ENCODE measurements at regions not wholly inside any gene's neighbourhood (a gene's known extent, or its start where the extent isn't known, plus 50 kb on each side); places are given as distances from the start of the nearest gene placed in this dataset.
A peak's percentile ranks its signal among the peaks of the same experiment; 100 is the strongest.

DNA sequence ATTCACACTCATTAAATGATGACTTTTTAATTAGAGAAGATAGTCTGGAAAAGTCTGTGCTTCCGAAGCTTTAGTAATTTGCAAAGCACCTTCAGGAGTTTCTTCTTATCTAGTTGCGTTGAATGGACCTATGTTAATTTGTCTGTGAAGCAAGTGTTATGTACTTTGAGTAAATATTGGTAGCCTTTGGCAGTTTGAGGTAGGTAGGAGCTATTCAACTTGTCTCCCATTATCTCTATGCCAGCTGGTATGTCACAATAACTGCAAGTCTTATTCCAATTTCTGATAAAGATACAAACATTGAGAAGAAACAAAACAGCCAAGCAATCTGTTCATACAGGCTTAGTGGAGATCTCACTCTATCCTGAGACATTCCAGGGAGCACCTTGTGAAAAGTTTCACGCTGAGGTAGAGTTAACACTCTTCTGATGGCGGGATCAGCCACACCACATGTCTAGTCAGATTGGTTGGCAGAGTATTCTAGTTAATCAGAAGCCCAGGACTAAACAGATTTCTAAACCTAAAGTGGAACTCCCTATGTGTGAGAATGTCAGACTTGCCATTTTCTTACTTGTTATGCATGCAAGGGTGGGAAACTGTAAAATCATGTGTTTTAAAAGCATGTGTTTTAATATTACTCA lies 219.8 kb upstream of the MANEA start:
- DNase-seq (ENCODE audit: low spot score): no peak

DNA sequence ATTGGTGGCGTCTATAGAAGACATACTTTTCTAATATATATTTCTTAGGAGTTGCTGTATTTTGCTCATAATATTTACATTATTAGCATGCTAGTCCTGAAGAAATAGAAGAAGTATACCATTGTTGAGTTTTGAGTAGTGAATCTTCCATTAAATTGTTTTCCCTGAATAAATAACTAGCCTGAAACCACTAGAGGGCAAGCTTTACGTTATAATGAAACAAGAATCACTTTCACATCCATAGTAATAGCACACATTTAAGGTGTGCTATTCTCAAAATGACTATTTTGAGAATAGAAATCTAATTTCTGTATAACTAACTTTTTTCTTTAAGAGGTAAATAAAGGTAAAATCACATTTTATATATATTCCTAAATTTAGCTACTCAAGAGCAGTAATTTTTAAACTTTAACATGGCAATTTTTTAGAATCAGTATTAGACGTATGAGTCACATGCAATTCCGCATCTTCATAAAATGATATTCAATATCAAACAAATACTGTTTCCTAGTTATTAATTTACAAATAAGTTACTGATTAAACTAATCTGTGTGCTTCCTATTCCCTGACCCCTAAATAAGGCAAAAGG lies 213.2 kb upstream of the MANEA start:
- DNase-seq (ENCODE audit: low spot score): peak; percentile 18

DNA sequence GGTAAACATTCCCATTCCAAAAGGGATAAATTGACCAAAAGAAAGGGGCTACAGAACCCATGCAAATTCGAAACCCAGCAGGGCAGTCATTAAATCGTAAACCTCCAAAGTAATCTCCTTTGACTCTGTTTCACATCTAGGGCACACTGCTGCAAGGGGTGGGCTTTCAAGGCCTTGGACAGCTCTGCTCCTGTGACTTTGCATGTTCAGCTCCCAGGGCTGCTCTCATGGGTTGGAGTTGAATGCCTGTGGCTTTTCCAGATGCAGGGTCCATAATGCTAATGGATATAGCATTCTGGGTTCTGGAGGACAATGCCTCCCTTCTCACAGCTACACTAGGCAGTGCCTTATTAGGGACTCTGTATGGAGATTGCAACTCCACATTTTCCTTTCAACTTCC lies 211.9 kb upstream of the MANEA start:
- no peak for DNase-seq (ENCODE audit: low spot score)

DNA sequence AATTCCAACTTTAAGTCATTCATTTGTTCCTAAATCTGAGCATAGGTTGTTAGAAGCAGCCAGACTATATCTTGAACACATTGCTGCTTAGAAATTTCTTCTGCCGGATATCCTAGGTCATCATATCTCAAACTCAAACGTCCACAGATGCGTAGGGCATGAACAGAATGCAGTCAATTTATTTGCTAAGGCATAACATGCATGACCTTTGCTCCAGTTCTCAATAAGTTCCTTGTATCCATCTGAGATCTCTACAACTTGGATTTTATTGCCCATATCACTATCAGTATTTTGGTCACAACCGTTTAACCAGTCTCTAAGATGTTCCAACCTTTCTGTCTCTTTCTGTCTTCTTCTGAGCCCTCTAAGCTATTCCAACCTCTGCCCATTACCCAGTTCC lies 210.9 kb upstream of the MANEA start:
- no peak for DNase-seq (ENCODE audit: low spot score)

DNA sequence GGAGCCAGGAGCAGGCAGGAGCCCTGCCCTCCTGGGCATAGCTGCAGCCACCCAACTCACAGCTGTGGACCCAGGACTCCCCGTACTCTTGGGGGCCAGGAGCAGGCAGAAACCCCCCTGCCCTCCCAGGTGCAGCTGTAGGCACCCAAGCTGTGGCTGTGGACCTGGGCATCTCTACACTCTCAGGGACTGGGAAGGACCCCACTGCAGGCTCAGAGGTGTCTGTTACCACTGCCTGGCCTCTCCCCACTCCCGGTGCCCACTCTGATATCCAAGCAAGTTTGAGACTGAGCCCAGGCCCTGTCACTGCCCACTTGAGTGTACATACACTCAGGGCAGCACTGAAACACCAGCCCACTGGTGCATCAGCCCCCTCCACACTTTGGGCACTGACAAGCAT lies 193.5 kb upstream of the MANEA start:
- no peak for DNase-seq (ENCODE audit: low spot score)

DNA sequence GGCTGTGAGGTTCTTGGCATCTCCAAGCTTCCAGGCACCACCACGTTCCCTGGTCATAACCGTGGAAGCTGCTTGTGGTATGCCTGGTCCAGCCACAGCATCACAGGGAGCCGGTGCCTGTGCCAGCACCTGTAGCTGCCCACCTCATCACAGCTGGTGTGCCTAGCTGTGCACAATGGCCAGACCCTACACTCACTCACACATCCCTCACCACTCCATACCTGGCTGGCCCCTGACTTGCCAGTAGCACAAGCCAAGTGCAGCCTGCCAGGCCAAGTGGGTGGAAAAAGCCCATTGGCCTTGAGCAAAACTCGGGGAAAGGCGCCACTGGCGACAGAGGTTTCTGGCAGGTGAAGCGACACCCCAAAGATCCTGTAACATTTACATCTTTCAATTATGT lies 192.3 kb upstream of the MANEA start:
- no peak for DNase-seq (ENCODE audit: low spot score)

DNA sequence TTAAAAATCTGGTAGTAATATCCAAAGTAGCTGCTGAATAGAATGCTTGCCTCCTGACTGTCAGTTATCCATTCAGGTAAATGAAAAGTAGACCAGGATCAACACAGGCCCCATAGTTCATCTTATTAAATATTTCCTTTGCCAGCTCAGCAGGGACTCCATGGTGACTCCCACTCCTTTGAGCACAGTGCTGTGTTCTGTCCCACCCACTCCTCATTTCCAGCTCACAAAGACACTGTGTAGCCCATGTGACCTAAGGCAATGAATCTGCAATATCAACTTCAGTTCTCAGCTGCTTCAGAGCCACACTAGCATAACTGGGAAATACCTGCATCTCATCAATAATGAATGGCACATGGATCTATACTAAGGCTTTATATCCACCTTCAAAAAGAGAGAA lies 189.5 kb upstream of the MANEA start:
- DNase-seq (ENCODE audit: low spot score): no peak

DNA sequence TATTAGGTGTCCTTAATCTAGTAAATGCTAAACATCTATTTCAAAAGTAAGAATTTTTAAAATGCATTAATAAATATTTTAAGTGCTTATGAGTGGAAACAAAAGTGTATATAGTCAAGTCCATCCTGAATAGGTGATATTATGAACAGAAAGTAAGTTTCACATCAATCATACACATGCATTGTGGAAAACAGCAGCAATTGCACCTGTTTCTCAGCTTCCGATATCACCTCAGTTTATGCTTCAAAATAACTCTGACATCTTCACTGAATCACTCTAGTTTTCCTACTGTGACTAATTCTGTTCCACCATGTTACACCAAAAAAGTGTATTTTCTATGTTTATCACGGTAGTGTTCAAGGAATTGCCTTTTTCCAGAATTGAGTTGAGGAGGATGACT lies 172.6 kb upstream of the MANEA start:
- no peak for DNase-seq (ENCODE audit: low spot score)

DNA sequence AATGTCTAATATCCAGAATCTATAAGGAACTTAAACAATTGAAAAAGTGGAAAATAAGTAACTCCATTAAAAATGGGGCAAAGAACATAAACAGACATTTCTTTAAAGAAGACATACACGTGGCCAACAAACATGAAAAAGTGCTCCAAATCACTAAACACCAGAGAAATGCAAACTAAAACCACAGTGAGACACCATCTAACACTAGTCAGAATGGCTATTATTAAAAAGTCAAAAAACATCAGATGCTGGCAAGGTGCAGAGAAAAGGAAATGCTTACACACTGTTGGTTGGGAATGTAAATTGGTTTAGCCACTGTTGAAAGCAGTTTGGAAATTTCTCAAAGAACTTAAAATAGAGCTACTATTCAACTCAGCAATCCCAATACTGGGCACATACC lies 169.2 kb upstream of the MANEA start:
- no peak for DNase-seq (ENCODE audit: low spot score)

DNA sequence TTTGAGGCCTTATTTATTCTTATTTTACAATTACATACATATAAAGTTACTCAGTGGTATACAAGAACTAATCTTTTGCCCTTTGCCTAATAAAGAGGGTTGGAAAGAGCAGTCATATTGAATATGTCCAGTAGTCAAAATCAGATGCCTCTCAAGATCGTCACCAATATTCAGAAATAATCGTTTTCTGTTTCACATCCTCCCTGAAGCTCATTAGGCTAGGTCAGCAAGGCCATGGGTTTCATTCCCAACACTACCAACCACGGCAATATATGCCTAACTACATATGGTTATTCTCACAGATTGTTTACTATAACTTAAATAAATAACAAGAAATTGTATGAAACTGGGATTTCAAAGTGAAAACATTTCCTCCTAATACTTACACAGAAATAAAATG lies 167.2 kb upstream of the MANEA start:
- no peak for DNase-seq (ENCODE audit: low spot score)

DNA sequence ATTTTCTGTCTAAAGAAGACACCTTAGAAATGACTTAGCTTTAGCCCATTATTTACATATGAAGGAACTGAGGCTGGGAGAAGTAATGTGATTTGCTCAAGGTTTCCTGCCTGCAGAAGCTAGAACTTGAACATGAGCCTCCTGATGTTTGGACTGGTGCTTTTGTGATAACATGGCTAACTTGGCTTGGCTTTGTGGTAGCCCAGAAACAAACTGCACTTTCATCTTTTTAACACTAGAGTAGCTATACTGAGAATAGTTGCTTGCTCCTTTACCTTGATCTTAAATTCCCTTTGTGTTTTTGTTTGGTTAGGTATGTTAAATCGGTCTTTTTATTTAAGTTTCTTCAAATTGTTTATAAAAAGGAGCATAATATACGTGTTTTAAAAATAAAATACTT lies 163.5 kb upstream of the MANEA start:
- DNase-seq (ENCODE audit: low spot score): no peak

DNA sequence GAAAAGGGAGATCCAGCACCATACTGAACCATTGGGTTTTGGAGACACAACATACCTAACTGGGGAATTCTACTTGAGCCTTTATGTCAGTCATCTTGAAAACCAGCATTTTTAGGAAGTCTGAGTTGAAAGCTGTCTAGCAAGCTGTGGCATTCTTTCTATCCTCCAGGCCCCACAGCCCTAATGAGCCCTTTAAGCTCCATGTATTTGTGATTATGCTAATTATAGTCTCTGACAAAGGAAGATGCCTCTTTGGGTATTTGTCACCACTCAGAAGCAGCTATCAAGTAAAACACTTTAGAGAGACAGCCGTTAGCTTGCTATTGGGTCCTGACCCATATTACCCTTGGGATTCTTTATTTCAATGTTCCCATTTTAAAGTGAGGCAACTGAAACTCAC lies 159.5 kb upstream of the MANEA start:
- no peak for DNase-seq (ENCODE audit: low spot score)

DNA sequence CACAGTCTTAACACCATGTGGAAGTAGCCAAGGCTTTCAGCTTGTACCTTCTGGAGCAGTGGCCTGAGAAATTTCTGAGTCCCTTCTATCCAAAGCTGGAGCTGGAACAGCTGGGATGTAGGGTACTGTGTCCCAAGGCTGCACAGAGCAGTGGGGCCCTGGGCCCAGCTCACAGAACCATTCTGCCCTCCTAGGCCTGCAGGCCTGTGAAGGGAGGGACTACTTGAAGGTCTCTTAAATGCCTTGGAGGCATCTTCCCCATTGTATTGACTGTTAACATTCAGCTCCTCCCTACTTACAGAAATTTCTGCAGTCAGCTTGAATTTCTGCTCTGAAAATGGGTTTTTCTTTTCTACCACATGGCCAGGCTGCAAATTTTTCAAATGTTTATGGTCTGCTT lies 156.5 kb upstream of the MANEA start:
- DNase-seq (ENCODE audit: low spot score): no peak

DNA sequence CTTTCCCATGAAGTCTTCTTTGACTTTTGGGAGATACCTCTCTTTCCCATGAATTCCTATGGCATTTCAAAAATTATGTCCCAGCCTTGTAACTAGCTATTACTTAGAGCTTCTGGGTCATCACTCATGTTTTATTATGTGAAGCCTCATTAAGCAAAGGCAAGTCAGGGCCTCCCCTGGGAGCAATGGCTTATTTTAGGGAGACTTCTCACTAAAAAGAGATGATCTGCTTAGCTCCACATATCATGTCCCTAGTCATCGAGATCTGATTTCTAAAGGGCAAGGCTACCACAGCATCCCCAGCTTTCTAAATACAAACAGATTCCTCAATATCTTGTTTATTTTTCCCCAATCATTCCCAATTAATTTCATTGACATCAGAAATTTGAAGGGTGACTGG lies 154.0 kb upstream of the MANEA start:
- DNase-seq (ENCODE audit: low spot score): no peak

DNA sequence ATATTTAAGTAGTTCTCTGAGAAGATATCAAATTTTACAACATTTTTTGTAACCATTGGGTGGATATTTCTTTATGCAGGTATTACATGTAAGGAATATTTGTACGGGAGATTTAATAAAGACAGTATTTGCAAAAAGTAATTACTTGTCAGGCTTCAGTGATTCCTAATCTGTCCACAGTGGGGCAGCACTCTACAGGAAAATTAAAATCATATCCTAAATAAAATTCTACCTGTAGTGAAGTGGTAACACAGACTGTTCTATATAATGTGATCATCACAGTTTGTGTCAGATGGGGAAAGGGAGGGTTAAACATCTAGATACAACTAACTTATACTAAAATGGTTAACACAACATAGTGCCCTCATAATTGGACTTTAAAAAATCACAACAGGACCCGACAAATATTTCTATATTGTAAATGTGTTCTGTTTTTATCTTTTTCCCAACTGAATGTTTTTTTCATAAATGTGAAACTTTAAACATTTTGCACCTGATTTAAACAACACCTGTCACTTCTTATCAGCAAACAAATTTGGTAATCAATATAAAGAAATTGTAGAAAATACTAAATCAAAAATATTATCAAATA lies 145.6 kb upstream of the MANEA start:
- DNase-seq (ENCODE audit: low spot score): peak; percentile 5

DNA sequence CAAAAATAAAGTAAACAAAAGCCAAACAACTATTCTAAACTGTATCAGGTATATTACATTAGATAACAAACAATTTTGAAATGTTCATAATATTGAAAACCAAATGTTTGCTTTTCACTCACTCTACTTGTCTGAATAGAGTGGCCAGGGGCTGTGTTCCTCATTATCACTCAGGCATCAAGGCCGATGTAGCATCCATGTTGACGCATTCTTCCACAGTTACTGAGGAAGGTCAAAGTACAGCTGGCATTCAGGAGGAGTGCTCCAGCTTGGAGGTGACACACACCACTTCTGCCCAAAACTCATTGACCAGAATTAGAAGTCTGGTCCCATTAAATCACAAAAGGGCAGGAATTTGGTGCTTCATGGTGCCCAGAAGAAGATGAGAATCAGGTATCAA lies 137.6 kb upstream of the MANEA start:
- DNase-seq (ENCODE audit: low spot score): no peak

DNA sequence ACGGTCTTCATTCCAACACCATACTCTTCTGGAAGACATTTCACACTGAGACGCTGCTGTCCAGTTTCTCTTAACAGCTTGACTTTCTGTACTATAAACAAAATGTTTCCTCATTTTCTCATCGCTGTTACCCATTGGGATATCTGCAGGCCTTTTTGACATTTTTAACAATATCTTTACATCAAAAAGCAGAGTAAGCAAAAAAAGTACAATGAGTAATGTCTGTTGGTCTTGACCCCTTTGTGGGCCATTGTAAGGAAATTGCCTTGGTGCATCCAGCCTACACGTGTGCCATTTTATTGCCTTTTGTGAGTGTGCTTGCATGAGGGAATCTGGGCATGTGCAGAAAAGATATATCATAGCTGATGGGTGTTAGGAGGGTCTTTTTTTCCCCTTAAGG lies 129.1 kb upstream of the MANEA start:
- no peak for DNase-seq (ENCODE audit: low spot score)

DNA sequence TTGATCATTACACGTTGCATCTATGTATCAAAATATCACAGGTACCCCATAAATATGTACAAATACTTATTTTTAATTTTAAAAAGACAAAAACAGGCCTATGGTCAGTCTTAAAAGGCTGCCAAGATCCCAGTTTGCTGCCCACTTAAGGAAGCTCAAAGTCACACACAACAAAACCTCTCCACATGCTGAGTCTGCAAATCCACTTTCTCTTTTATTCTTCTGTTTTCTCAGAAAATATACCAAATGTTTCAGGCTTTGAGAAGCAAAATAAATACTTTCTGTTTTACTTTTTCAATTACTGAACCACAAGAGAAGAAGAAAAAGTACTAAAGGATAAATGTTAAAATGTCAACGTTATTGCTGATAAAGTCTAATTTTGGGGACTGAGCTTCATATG lies 107.8 kb upstream of the MANEA start:
- no peak for DNase-seq (ENCODE audit: low spot score)

DNA sequence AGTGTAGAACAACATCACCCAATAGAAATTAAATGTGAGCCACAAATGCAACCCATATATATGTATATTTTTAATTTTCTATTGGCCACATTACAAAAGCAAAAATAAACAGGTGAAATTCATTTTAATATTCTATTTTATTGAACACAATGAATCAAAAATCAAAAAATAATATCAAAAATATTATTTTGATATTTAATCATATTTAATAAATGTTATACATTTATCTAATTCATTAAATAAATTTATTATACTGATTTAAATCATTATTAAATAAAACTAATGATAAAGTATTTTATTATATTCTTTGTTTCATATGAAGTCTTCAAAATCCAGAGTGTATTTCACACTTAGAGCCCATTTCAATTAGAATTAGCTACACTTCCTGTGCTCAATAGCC lies 98.4 kb upstream of the MANEA start:
- no peak for DNase-seq (ENCODE audit: low spot score)

DNA sequence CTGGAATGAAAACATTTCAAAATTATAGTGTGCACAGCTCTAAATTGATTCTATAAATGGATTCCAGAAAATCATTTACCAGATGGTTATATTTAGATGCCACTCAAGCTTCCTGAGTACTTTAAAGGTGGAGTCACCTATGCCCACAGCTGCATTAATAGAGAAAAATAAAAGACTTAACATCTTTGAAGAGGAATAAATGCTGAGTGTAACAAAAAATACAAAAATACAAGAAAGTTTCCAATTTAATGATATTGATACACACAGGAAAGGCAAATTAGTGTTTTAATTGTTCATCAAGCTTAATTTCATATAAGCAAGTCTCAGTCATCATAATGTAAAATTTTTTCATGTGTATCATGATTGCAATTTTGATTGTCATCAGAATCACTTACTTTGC lies 89.5 kb upstream of the MANEA start:
- DNase-seq (ENCODE audit: low spot score): no peak

DNA sequence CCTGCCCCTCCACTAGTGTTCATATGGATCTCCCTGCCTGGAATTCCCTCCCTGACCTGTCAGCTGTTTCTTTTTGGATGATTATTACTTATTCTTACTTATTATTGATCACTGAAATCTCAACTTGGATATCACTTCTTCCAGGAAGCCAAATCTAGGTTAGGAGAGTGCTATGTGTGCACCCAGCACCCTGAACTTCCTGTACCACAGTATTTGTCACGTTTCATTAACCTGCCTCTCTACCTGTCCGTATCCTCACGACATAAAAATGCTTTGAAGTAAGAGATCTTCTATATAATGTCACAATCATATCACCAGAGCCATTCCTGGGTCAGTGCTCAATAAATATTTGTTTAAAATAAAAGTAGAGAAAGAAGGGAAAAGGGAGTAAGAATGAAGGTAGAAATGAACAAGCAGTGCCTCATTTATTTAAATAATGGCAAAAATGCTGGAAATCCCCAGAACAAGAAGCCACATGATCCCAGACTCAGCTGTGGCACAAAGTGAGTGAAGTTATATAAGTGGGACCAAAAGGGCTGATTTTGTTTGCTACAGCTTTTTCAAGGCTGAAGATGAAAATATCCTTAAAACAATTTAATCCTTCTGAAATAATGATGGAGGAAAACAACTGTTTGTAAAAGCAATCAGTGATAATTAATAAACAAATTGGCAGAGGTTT lies 88.0 kb upstream of the MANEA start:
- no peak for DNase-seq (ENCODE audit: low spot score)

DNA sequence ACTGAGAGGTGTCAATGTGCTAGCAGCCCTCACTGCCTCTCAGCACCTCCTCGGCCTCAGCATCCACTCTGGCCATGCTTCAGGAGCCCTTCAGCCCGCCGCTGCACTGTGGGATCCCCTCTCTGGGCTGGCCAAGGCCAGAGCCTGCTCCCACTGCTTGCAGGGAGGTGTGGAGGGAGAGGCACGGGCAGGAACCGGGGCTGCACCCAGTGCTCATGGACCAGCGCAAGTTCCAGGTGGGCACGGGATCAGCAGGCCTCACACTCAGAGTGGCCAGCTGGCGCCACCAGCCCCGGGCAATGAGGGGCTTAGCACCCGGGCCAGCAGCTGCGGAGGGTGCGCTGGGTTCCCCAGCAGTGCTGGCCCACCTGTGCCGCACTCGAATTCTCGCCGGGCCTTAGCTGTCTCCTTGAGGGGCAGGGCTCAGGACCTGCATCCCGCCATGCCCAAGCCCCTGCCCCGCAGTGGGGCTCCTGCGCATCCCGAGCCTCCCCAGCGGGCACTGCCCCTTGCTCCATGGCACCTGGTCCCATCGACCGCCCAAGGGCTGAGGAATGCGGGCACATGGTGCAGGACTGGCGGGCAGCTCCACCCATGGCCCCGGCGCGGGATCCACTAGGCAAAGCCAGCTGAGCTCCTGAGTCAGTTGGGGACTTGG lies 80.4 kb upstream of the MANEA start:
- no peak for DNase-seq (ENCODE audit: low spot score)
